Renal pelvis (tissue), 1 donor: ENCODE measurements at regions not wholly inside any gene's neighbourhood (a gene's known extent, or its start where the extent isn't known, plus 50 kb on each side); places are given as distances from the start of the nearest gene placed in this dataset.
"Not testable (repeated sequence)": the region's sequence is repeated elsewhere in the genome, so short reads cannot be mapped to it uniquely, and the experiment has no call there.

Source experiments
- DNase-seq: peaks from one replicate; pipeline ENCODE4 v3.0.0-alpha.2; 2013

DNA sequence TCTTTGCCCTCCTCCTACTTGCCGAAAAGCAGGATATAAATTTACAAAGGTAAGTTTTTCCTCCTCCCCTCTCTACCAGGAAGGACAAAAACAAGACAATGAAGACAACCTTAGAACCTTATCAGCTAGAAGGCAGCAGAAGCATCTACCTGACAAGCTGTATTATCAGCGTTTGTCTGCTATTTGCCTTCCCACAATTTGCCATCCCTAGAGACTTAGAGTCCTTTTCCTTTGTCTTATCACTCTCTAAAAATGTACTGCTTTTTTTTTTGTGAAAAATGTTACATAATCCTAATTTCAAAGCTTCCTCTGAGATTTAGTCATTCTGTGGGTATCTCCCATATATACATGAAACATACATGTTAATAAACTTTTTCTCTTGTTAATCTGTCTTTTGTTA lies 176.9 kb upstream of the PROK2 start:
- no peak for DNase-seq

DNA sequence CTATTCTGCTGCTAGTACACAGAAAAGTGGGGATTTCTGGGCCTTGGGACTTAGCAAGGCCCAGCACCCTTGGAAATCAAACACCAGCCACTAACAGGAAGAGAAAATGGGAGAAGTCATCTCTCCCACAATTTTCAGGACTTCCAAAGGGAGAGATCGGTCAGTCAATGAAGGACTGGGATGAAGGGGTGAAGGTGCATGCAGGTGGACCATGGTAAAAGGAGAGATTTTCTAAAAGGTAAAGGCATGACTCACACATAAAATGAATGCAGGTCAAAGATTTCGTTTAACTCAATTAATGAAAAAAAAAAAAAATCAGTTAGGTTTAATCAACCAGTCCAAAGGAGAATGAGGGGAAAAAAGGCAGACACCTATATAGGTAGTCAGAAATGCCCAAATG lies 176.4 kb upstream of the PROK2 start:
- DNase-seq: no peak

DNA sequence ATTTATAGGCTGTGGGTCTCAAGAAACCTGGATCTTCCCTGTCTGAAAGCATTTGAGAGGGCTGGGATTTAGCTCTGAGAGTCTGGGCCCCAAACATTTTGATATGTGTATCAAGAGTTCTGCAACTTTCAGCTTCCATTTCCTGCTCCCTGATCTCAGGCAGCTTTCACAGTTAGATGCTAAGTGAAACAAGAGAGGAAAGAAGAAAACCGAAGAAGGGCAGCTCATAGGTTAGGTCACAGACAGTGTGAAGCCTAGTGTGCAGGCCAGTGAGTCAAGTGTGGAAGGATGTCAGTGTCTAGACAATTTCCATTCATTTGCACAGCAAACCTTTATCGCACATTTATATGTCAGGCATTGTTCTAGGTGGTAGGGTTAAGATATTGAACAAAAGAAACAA lies 173.6 kb upstream of the PROK2 start:
- DNase-seq: no peak

DNA sequence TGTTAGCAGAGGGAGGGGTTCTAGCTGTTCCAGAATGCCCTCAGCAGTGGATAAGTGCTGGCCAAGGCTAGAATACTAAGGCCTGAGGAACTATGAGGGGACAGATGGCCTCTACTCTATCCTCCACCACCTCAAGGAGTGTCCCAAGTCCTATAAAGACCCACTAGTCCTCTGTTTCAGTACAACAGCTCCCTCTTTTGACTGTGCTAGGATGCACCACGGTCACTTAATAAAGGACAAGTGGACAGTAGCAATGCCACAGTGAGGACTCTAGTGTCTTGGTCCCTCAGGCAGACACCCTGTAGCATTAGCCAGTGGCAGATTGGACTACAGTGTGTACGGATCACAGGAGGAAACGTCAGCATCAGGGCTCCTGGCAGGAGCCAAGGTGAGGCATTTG lies 171.8 kb upstream of the PROK2 start:
- no peak for DNase-seq

DNA sequence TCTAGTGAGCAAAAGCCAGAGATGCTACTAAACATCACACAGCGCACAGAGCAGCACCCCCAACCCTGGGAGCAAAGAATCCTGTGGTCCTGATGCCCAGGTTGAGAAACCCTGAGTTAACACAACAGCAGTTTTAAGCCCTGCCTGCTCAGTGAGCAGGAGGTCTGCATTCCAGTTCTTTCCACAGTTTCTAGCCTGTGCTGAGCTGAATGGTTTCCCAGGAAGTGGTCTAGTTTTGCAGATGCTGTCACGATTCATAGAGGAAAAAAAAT lies 171.1 kb upstream of the PROK2 start:
- no peak for DNase-seq

DNA sequence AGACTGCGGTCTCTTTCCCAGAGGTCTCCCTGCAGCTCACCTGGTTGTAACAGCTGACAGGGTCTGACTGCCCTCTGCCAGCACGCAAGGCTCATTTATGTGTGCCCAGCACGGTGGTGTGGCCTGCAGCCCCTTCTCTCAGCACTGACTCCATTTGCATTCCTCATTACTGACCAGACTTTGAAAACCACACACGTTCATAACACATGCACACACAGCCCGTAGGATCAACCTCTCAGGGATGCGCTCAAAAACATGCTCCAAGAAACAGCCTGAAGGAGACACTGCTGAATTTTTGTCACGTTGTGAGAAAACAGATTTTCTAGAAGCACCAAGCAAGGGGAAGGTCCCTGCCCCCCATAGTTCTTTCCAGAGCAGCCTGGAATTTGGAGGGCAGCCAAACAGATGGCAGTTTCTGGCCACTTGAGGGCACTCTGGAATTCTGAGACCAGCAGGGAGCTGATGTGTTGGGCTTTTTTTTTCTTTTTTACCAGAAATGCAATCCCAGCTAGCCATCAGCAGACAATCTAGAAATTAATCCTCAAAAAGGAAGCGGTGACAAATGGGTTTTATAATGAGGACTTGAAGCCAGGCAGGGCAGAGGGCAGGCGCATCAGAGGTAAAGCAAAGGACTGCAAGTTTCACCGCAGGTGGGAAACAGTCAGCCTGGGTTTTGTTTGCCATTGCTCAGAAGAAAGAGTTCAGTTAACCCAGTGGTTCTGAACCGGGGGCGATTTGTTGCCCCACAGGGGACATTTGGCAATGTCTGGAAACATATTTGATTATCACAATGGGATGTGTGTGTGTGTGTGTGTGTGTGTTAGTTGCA lies 170.5 kb upstream of the PROK2 start:
- peak; percentile 88 for DNase-seq

DNA sequence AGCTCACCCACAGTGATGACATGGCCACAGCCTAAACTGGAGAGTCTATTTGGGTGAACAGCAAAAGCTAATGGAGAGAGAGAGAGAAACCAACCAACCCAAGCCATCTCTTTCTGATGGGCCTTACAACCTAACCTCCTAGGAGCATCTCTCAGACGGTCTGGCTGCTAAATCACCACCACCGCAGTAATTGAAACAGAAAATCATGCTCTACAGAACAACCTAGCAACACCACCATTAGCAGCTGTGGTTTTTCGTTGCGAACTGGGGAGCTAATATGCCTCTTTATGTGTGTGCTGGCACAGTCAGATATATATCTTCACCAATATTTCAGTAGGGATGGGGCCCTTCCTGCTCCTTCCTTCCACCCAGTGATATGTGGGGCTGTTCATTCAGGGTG lies 166.9 kb upstream of the PROK2 start:
- DNase-seq: no peak

DNA sequence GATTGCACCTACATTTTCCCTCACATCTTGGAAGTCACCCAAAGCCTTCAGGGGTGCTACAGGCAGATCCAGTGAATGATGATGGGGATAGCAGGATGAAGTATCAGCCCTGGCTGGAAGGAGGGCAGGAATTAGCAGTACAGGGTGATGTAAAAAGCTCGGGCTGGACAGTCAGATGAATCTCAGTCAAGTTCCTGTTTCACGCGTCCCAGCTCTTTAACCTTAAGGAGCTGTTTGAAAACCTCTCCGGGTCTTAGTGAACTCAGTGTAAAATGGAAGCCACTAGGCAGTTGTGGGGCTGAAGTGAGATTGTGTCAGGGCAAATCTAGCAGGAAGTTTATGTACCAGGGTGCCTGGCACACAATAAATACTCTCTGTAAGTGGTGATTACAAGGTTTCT lies 166.4 kb upstream of the PROK2 start:
- no peak for DNase-seq

DNA sequence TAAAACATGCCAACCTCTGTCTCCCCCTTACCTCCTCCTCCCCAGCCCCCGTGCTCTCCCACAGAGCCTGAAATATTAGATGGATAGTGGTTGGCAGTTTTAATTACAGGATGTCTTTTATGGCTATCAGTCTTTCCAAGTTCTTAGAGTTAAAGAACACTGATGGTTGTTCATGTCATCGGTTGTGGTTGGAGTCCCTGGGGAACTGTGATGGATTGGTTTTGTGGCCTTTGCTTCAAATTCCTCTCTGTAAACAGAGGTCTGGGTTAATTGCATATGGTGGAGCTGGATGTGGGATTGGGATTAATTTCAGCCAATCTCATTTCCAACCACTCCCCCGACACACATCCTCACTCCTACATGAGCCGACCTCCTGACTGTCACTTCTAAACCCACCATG lies 164.5 kb upstream of the PROK2 start:
- peak; percentile 51 for DNase-seq

DNA sequence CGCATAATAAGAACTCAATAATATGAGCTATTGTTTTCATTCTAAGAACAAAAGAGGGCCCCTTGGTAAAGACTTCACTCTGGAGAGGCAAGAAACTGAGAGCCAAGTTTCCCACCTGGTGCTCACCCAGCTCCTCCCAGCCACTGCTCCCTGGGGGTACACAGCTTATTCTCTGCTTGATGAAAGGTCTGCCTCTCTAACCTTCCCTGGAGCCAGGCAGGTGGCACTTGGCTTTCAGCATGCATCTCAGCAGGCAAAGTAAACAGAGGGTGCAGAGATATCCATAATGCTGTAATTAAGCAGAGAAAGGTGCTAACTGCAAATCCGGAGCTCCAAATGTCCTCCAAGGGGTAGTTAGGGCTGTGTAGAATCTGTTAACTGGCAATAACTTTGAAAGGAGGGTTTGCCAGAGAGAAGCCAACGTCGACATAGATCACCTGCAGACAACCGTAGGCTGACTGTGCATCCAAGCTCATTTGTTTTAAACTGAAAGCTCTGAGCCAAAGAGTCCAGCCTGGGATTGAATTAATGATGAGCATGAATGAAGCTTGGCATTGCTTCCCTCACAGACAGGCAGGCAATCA lies 159.6 kb upstream of the PROK2 start:
- no peak for DNase-seq

DNA sequence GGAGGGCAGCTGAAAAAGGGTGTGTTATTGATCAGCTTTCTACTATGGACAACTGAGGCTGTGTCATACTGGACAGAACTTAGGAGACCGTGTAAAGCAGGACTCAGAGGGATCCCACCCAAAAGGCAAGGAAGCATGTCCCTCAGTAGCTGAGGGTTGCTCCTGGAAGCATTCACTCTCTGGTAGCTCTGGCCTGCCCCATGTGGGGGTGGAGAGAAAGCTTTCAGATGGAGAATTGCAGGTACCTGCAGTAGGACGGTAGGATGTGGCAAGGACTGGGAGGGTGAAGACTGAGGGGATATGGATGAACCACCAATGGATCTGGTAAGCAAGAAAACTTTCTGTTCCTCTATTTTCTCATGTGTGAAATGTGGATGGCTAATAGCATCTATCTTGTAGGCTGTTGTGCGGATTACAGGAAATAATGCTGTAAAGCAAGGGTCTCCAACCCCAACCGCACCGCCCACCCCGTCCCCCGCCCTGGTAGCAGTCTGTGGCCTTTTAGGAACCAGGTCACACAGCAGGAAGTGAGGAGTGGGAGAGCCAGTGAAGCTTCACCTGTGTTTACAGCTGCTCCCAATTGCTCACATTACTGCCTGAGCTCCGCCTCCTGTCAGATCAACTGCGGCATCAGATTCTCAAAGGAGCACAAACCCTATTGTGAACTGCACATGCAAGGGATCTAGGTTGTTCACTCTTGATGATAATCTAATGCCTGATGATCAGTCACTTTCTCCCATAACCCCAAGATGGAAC lies 157.7 kb upstream of the PROK2 start:
- no peak for DNase-seq

DNA sequence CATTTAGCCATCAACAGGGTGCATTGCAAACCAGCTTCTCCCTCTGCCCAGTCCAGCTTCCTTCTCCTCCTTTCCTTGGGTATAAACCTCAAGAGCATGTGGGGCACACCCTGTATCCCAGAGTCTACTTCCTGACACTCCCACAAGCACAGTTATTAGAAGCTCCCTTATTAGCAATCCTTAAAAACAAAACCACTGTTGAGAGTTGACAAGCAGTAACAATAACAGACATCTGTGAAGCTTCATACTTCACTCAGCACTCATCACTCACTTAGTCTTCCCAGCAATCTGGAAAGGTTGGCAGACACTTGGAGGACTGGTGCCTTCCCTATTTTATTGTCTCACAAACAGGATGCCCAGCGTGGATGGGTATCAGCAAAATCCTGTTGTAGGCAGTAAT lies 155.5 kb upstream of the PROK2 start:
- no peak for DNase-seq

DNA sequence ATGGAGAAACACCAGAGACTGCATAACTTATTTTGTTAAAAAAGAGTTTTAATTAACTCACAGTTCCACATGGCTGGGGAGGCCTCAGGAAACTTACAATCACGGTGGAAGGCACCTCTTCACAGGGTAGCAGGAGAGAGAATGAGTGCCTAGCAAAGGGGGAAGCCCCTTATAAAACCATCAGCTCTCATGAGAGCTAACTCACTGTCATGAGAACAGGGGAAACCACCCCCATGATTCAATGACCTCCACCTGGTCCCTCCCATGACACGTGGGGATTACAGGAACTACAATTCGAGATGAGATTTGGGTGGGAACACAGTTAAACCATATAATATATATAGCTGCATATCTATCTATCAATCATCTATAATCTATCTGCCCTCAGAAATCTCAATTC lies 153.1 kb upstream of the PROK2 start:
- DNase-seq: not testable (repeated sequence)

DNA sequence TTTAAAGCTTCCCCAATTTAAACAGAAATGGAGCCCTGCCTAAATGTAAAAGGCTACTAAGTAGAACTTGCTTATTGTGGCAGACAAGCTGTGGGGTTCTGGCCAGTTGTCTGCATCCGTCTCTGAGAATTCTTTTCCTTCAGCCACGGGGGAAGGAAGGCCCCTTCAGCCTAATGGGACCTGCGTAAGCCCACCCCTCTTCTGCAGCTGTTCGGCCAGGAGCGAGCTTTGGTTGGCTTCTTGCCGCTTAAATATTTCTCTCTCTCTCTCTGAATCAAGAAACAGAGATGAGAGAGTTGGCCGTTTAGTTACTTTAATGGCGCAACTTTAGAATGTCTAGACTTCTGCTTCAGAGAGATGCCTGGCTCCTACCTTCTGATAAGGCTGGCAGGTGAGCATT lies 151.7 kb upstream of the PROK2 start:
- no peak for DNase-seq

DNA sequence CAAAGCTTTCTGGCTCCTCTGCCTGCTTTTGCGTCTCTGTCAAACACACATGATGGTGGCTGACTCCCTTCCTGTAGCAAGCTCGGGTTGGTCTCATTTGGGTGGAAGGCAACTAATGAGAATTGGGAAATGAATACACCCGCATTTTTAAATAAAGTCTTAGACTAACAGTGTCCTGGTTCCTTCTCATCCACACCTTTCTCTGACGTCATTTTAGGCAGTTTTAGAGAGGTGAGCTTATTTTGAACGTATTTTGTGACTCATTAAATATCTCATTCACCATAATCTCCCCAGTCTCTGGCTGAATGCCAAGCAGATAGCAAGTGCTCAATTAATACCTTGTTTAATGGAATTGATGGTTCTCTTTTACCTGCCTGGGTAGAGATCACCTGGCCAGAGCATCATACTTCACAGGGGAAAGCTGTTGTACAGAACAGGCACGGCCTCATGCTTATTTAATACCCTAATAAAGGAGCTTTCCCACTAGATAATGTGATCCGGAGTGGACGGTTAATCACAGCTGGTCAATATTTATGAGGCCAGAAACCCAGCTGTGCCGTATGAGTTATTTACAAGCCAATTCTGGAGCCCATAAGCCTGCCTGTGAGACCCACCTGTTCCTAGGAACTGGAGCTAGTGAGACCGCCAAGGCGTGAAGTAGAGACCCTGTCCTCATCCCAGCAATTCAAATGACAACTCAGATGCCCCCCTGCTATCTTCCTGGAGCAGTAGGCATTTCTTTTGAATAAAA lies 149.7 kb upstream of the PROK2 start:
- DNase-seq: no peak

DNA sequence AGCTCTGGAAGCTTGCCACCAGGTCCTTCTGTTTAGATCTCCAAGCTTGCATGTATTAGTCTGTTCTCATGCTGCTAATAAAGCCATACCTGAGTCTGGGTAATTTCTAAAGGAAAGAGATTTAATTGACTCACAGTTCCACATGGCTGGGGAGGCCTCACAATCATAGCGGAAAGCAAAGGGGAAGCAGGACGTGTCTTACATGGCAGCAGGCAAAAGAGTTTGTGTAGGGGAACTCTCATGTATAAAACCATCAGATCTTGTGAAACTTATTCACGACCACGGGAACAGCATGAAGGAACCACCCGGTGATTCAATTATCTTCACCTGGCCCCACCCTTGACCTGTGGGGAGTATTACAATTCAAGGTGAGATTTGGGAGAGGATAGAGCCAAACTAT lies 147.0 kb upstream of the PROK2 start:
- DNase-seq: no peak

DNA sequence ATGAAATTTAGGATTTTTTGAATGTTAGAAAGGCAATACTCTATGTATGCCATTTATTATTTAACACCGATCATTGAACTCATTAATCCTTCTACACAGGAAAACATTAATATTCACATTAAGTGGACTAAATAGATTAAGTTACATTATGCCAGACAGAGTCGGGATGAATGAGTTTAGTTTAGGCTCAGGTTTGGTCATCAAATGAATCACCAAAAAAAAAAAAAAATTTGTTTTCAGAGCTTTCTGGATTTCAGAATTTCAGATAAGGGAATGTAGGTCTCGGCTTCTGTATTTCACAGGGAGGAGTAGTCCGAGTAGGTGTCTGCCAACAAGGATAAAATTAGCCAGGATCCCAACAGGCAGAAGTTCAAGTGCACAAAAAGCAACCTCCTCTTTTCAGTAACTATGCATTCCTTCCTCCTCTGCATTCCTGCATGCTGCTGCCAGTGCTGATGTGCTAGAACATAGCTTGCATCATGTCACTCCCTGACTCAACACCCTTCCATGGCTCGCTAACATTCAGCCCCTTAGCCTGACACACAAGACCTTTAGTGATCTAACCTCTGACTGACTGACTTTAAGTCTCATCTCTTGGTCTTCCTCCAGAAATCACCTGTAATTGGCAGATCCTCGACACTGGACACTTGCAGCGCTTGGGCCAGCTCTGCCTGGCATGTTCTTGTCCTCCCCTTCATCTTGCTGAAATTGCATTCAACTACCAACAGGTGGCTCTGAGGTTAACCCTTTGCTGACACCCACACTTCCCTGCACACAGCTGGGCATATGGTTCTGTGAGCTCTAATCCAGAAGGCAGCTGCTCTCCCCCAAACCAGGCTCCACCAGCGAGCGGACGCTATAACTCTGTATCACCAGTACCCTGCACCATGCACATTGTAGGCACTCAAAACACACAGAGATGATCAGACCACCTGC lies 145.4 kb upstream of the PROK2 start:
- DNase-seq: peak; percentile 29

DNA sequence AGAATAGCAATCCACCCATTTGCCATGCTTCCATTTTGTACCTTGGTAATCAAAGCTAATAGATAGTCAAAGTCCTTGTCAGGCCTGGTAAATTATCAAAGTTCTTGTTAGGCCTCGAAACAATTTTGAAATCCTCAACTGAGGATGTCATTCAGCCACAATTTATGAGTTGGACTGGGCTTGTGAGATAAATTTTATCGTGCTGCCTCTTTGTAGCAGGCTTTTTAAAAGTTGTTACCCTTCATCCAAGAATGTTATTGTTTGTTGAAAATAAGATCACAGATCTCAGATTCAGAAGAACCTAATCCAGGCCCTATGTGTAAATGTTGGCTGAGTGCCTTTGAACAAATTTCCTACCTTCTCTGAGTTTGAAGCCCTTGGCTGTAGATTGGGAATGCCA lies 143.3 kb upstream of the PROK2 start:
- no peak for DNase-seq

DNA sequence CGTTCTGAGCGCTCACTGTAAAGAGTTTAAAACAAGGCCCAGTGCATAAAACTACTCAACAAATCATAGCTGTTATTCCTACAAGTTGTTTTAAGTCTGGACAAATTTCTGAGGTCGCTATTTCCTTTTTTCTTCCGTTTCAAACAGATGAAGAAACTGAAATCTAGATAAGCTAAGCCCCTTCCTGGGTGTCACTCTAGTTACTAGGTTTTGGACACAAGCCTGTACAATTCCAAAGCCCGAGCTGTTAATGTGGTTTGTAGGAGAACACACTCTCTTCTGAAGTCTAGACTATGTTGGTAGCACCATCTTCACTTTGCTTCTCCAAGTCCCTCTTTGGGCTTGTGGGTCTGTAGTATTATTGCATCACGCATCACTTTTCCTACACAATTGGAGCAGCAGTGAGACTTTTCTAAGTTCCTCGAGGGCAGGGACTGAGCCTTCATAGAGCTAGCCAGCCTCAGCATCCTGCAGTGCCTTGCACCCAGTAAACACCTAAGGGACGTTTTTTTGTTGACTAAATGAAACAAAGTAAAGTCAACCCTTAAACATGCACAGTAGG lies 142.6 kb upstream of the PROK2 start:
- DNase-seq: no peak

DNA sequence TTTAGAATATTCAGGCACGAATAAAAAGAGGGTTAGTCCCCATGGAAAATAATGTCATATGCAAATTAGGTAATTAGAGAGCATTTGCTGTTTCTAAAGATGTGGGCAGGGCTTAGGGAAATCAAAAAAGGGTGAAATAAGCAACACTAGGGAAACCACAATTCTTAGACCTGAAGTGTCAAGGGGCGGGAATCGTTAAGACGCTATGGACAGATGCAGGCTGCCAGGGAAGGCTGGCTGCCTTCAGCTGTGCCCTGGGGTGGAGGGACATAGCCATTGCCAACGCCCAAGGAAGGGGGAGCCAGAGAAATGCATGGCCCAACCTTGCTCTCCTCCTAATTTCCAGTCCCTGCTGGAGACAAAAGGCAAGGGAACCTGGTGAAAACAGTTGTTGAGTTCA lies 141.7 kb upstream of the PROK2 start:
- DNase-seq: no peak

DNA sequence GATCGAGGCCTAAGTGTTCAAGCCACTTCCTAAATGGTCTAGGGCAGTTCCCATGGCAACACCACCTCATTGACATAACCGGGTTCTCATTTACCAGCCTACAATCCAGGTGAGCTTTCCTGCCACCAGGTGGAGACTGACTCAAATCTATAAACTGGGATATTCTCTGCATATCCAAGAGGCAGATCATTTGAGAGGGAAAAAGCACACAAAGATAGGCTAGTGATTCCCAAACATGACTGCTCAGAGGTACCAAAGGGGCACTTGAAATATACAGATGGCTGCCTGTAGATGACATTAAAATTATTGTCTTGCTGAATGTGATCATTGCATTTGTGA lies 141.3 kb upstream of the PROK2 start:
- peak; percentile 49 for DNase-seq
